Central memory CD8-positive, alpha-beta T cell (primary cell): ENCODE measurements at regions not wholly inside any gene's neighbourhood (a gene's known extent, or its start where the extent isn't known, plus 50 kb on each side); places are given as distances from the start of the nearest gene placed in this dataset.

Experiments used
- ATAC-seq: fragments of 150-1000 bp; cut with Tn5 transposase; replicated peaks from 2 replicates; pipeline ENCODE4 v1.10.0; 2022; ENCODE audit warnings: mild to moderate bottlenecking, moderate FRiP score, moderate number of reproducible peaks; ENCODE audit not compliant: poor library complexity, severe bottlenecking; ENCODE audit errors: extremely low read depth
- DNase-seq, 2 donors: peaks; one replicate each; pipeline ENCODE4 v3.0.0; 2021; ENCODE audit warnings: low spot score in 2 of 2
- H3K27ac Mint-ChIP-seq: one replicate; pipeline ENCODE4 v1.8.0; 2022; ENCODE audit warnings: low read depth, mild to moderate bottlenecking, moderate library complexity, mixed read lengths
- H3K27me3 Mint-ChIP-seq: one replicate; pipeline ENCODE4 v1.8.0; 2022; ENCODE audit warnings: mixed read lengths
- H3K36me3 Mint-ChIP-seq: one replicate; pipeline ENCODE4 v1.8.0; 2022; ENCODE audit warnings: mild to moderate bottlenecking, moderate library complexity, mixed read lengths; ENCODE audit not compliant: insufficient read depth
- H3K4me1 Mint-ChIP-seq: one replicate; pipeline ENCODE4 v1.8.0; 2022; ENCODE audit warnings: mixed read lengths
- H3K4me3 Mint-ChIP-seq: one replicate; pipeline ENCODE4 v1.8.0; 2022; ENCODE audit warnings: mild to moderate bottlenecking, moderate library complexity, mixed read lengths
- H3K9me3 Mint-ChIP-seq: one replicate; pipeline ENCODE4 v1.8.0; 2022; ENCODE audit warnings: mixed read lengths

DNA sequence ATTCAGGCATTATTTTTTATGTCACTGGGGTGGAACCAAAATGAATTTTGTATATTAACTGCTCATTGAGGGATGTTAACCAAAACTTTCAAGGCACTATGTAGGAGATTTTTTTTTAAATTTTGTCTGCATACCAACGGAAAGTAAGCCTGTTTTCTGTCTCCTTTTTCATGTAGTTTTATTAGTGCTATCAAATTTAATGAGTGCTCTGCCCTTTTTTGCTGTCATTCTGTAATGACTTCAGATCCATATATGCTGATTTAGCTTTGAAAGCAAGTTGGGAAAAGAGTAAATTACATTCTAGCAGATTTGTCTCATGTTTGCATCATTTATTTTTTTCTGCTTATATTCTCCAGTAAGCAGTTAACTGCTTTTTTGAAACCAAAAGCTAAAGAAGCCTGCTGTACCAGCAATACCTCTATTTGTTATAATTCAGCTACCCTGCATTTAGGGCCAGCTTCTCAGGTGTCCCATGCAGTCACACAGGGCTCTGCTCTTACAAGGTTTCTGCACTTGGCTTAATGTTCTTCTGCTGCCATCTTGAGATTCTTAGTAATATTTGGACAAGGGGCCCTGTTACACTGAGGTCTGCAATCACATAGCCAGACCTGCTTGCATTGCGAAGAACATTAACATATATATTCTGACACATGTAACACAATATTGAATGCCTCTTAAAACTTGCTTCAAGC lies 429.0 kb downstream of the UTRN start:
- DNase-seq (no peak), ATAC-seq (no peak)
- H3K9me3 Mint-ChIP-seq = no peaks in the 10 kb centered on the region
- H3K27me3 Mint-ChIP-seq = no peaks in the 10 kb centered on the region
- peak overlapping the region; percentile 11 for H3K27ac Mint-ChIP-seq
- peaks cover 27% of the 10 kb centered on the region for H3K4me1 Mint-ChIP-seq
- H3K4me3 Mint-ChIP-seq = no peak overlapping the region
- peaks cover 5% of the 10 kb centered on the region for H3K36me3 Mint-ChIP-seq

DNA sequence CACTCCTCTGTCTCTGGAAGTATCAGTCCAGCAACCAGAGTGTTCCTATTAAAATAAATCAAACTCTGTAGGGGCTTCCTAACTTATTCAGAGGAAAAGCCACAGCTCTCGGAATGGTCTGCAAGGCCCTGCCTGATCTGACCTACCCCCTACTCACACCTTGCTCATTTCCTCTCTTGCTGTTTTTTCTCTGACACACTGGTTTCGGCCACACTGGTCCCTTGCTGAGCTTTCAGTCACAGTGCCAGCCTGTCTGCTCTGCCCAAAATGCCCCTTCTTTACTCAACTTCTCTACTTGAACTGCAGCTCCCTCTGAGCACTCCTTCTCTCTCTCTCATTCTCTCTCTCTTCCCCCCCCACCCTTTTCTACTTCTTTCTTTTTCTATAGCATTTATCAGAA lies 430.2 kb downstream of the UTRN start:
- no peak for ATAC-seq
- no peaks in the 10 kb centered on the region for H3K9me3 Mint-ChIP-seq
- no peak overlapping the region for H3K4me3 Mint-ChIP-seq
- no peaks in the 10 kb centered on the region for H3K27me3 Mint-ChIP-seq
- peaks cover 7% of the 10 kb centered on the region for H3K36me3 Mint-ChIP-seq
- DNase-seq = no peak
- H3K27ac Mint-ChIP-seq = peak overlapping the region; percentile 11
- peaks cover 37% of the 10 kb centered on the region for H3K4me1 Mint-ChIP-seq

DNA sequence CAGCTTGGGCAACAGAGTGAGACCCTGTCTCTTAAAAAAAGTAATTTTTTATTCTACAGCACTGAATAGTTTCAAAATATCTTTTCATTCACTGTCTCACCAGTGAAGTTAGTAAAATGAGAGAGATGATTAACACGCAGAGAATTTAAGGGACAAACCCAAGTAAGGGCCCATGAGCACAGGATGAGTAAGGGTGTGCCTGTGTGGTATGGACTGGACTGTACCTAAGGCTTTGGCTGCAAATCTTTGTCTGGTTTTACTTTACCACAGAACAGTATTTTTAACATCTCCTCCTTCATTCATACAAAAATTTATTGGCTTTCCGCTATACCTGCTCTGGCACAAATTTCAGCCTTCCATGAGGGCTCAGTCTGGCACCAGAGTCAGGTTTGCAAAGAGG lies 433.3 kb downstream of the UTRN start:
- peaks cover 48% of the 10 kb centered on the region for H3K4me1 Mint-ChIP-seq

DNA sequence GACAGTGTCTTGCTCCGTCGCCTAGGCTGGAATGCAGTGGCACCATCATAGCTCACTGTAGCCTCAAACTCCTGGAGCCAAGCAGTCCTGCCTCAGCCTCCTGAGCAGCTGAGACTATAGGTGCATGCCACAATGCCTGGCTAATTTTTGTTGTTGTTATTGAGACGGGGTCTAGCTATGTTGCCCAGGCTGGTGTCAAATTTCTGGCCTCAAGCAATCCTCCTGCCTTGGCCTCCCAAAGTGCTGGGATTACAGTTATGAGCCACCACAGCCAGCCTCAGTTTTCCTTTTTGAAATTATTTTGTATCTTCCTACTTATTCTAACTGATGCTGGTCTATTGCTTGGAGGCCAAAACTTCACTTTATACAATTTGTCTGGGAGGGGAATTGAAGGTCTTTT lies 436.1 kb downstream of the UTRN start:
- no peaks in the 10 kb centered on the region for H3K9me3 Mint-ChIP-seq
- H3K36me3 Mint-ChIP-seq = peaks cover 15% of the 10 kb centered on the region
- ATAC-seq = no peak
- no peak for DNase-seq
- H3K4me1 Mint-ChIP-seq = peaks cover 46% of the 10 kb centered on the region
- no peak overlapping the region for H3K27ac Mint-ChIP-seq
- H3K27me3 Mint-ChIP-seq = no peaks in the 10 kb centered on the region
- H3K4me3 Mint-ChIP-seq = no peak overlapping the region

More for the DNA sequence above, 433.3 kb downstream of the UTRN start:
- ATAC-seq (no peak), DNase-seq (no peak)
- H3K27me3 Mint-ChIP-seq = no peaks in the 10 kb centered on the region
- no peak overlapping the region for H3K27ac Mint-ChIP-seq
- H3K9me3 Mint-ChIP-seq = no peaks in the 10 kb centered on the region
- H3K36me3 Mint-ChIP-seq = peaks cover 12% of the 10 kb centered on the region
- H3K4me3 Mint-ChIP-seq = no peak overlapping the region

DNA sequence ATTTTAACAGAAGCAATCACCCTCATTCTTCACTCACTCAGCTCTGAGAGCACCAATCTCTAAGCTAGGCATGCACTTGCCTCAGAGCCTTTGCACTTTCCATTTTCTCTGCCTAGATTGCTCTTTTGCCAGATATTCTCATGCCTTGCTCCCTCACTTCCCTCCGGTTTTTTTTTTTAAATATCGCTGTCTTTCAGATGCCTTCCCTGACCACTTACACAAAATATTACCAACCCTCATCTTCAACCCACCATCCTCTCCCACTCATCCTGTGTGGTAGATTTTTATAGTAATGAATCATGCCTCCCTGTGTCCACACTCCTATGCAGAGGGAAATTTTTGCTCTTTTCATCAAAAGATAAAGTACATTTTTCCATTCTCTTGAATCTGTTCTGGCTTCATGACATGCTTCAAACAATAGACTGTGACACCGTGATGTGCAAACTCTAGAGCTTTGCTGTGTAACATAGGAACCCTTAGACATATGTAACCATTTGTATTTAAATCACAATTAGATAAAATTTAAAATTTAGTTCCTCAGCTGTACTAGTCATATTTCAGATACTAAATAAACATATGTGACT lies 437.1 kb downstream of the UTRN start:
- Mint-ChIP-seq H3K4me1 (peaks cover 55% of the 10 kb centered on the region), H3K27ac (peak overlapping the region; percentile 4), H3K36me3 (peaks cover 18% of the 10 kb centered on the region), H3K9me3 (no peaks in the 10 kb centered on the region), H3K27me3 (no peaks in the 10 kb centered on the region), H3K4me3 (no peak overlapping the region)
- ATAC-seq = no peak
- DNase-seq = no peak

DNA sequence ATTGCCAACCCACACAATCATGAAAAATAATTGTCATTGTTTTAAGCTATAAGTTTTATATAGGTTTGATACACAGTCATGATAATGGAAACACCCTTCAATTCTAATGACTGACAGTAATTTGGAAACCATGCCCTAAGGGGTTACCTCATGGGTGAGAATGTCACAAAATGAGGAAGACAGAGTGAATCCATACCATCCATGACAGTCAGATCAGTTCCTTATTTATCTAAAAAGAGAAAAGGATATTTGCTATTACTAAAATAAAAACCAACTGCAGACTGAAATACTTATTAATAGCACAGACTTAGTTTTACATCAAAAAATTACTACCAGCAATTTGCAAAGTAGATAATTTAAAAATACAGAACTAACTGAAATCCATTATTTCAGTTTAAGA lies 437.8 kb downstream of the UTRN start:
- no peaks in the 10 kb centered on the region for H3K9me3 Mint-ChIP-seq
- H3K27me3 Mint-ChIP-seq = no peaks in the 10 kb centered on the region
- no peak overlapping the region for H3K4me3 Mint-ChIP-seq
- peaks cover 56% of the 10 kb centered on the region for H3K4me1 Mint-ChIP-seq
- peak overlapping the region; percentile 4 for H3K27ac Mint-ChIP-seq
- DNase-seq = no peak
- no peak for ATAC-seq
- H3K36me3 Mint-ChIP-seq = peaks cover 16% of the 10 kb centered on the region

DNA sequence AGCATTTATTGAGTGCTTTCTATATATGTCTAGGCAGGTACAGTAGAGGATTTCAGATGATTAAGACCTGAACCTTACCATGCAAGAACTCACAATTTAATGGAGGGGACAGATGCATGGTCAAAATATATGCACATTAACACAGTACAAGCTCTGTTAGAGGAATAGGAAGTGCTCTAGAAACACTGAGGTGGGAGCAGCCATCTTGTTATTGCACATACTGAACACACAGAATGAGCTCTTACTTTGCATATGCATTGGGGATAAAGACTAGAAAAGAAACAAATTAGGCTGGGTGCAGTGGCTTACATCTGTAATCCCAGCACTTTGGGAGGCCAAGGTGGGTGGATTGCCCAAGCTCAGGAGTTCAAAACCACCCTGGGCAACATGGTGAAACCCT lies 438.3 kb downstream of the UTRN start:
- Mint-ChIP-seq H3K27ac (peak overlapping the region; percentile 4), H3K36me3 (peaks cover 16% of the 10 kb centered on the region), H3K9me3 (no peaks in the 10 kb centered on the region), H3K27me3 (no peaks in the 10 kb centered on the region), H3K4me3 (no peak overlapping the region), H3K4me1 (peaks cover 58% of the 10 kb centered on the region)
- DNase-seq = no peak
- ATAC-seq = no peak

DNA sequence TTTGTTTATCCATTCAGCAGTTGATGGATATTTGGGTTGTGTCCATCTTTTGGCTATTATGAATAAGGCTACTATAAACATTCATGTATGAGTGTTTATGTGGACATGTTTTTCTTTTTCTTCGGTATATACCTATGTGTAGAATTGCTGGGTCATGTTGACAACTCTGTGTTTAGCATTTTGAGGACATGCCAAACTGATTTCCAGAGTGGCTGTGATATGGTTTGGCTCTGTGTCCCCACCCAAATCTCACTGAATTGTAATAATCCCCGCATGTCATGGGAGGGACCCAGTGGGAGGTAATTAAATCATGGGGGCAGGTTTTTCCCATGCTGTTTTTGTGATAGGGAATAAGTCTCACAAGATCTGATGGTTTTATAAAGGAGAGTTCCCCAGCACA lies 439.7 kb downstream of the UTRN start:
- Mint-ChIP-seq H3K36me3 (peaks cover 19% of the 10 kb centered on the region), H3K4me1 (peaks cover 54% of the 10 kb centered on the region), H3K4me3 (no peak overlapping the region), H3K9me3 (no peaks in the 10 kb centered on the region), H3K27ac (peak overlapping the region; percentile 26), H3K27me3 (no peaks in the 10 kb centered on the region)
- no peak for DNase-seq
- ATAC-seq = no peak

DNA sequence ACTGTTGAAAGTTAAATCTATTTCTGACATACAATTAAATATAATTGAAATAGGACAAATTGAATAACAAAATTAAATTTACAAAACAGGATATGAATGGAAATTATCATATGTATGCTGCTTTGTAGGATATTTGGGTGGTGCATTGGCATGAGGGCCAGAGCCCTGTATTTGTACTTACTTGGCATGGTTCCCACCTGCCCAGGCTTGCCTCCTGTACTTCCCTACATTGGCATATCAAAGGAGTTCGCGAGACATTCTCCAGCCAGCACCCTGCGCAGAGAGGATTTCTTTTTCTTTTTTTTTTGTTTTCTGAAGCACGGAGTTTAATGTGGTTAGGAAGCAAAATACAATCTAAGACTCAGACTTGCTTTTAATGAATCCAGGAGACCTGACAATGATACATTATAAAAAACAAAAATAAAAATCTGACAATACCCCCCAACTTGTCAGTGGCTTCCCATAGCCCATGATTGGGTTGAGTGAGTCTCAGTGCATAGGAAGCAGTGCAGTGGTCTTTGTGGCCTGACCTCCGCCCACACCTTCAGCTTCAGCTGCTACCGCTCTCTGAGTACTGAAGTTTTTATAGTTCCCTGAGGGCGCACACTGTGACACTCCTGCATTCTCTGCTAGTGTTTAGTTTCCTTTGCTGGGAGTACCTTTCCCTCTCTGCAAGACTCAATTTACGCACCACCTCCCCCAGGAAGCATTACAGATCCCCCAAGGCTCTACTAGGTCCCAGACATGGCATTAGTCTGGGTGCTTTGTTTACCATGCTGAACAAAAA lies 440.8 kb downstream of the UTRN start:
- peak; percentile 14 for ATAC-seq
- DNase-seq = no peak
- H3K36me3 Mint-ChIP-seq = peaks cover 18% of the 10 kb centered on the region
- no peaks in the 10 kb centered on the region for H3K9me3 Mint-ChIP-seq
- H3K27ac Mint-ChIP-seq = no peak overlapping the region
- H3K4me1 Mint-ChIP-seq = peaks cover 44% of the 10 kb centered on the region
- H3K4me3 Mint-ChIP-seq = no peak overlapping the region
- no peaks in the 10 kb centered on the region for H3K27me3 Mint-ChIP-seq

DNA sequence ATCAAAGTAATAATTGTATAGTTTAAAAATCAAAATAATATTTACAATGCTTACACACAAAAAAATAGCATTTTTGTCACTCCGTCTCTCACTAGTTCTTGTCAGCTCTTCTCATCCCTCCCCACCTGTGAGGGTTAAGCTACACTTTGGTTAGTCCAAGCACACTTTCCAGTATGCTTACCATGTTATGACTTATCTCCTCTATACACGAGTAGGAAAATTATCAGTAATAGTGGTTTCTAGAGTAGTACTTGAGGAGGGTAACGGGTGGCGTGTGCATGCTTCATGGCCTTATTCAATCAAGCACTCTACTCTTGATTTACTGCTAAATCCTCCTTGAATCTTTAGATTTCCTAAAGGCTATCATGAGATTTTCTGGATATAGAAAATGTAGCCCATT lies 443.7 kb downstream of the UTRN start:
- peaks cover 36% of the 10 kb centered on the region for H3K36me3 Mint-ChIP-seq
- H3K4me3 Mint-ChIP-seq = no peak overlapping the region
- no peak overlapping the region for H3K27ac Mint-ChIP-seq
- H3K27me3 Mint-ChIP-seq = no peaks in the 10 kb centered on the region
- ATAC-seq (no peak), DNase-seq (no peak)
- H3K9me3 Mint-ChIP-seq = no peaks in the 10 kb centered on the region
- H3K4me1 Mint-ChIP-seq = peaks cover 30% of the 10 kb centered on the region

DNA sequence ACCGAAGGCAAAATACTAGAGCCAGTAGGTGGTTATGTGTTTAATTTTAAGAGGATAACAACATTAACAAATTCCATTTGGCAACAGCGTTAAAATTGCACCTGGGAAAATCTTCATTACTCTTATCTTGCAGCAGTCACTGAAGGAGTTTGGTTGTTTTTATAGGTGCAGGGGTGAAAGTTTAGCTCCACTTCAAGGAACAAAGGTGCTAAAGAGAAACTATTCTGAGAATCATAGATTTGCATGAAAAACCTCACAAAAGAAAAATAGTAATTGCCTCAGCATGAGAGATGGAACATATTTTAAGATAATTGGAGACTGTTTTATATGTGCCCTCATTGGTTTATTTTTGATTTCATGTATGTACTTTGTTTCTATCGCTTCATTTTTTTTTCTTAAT lies 444.4 kb downstream of the UTRN start:
- Mint-ChIP-seq H3K9me3 (no peaks in the 10 kb centered on the region), H3K27me3 (no peaks in the 10 kb centered on the region), H3K36me3 (peaks cover 41% of the 10 kb centered on the region), H3K4me1 (peaks cover 33% of the 10 kb centered on the region), H3K27ac (no peak overlapping the region), H3K4me3 (no peak overlapping the region)
- DNase-seq (no peak), ATAC-seq (no peak)

DNA sequence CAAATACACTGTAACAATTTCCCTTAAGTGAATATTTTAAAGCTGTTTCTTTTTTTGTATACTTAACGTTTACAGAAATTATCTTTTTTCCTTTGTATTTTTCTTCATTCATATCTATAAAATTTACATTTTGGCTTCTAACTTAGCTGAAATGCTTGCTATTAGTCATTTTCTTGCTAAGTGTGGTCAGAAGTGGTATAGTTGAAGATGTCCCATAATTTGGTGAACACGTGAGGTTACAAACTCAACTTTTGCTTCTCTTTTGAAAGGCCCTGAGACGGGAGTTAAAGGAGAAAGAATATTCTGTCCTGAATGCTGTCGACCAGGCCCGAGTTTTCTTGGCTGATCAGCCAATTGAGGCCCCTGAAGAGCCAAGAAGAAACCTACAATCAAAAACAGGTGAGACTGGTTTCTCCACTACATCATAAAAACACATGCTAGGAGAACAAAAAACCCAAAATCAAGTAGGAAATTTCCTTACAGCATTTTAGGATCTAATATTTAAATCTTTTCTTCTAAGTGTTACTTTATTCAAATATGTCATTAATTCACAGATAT lies 445.0 kb downstream of the UTRN start:
- Mint-ChIP-seq H3K36me3 (peaks cover 41% of the 10 kb centered on the region), H3K27me3 (no peaks in the 10 kb centered on the region), H3K4me3 (no peak overlapping the region), H3K9me3 (no peaks in the 10 kb centered on the region), H3K4me1 (peaks cover 36% of the 10 kb centered on the region), H3K27ac (no peak overlapping the region)
- DNase-seq (no peak), ATAC-seq (no peak)

DNA sequence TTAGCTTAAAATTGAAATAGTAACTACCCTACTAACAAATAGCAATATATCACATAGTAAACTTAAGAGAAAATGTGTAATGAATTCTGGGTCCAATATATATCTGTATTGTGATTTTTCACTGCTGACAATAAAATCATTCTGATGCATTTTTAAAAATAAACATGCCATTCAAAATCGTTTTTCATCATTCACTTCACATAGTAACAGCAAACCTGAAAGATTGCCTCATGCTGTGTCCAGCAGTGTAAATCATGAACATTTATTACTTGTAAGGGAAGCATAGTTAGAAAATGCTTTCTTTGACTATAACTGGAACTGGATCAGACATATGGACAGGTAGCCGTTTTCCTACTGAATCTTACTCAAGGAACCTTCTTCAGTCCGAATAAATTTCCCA lies 446.1 kb downstream of the UTRN start:
- peaks cover 41% of the 10 kb centered on the region for H3K36me3 Mint-ChIP-seq
- DNase-seq = no peak
- H3K4me1 Mint-ChIP-seq = peaks cover 29% of the 10 kb centered on the region
- no peaks in the 10 kb centered on the region for H3K9me3 Mint-ChIP-seq
- H3K27ac Mint-ChIP-seq = no peak overlapping the region
- no peaks in the 10 kb centered on the region for H3K27me3 Mint-ChIP-seq
- no peak for ATAC-seq
- no peak overlapping the region for H3K4me3 Mint-ChIP-seq
